ENCODE measurements at regions not wholly inside any gene's neighbourhood (a gene's known extent, or its start where the extent isn't known, plus 50 kb on each side); places are given as distances from the start of the nearest gene placed in this dataset.
A peak's percentile ranks its signal among the peaks of the same experiment; 100 is the strongest.

GRCh38 chr5:138664276-138664943, 88.8 kb upstream of the CTNNA1 start:
- DNase-seq: no peak

- DNase-seq: no peak
Observed at GRCh38 chr5:138663561-138663960, 88.4 kb upstream of the HSPA9 start.

- DNase-seq: no peak
Observed at GRCh38 chr5:138663009-138663408, 87.8 kb upstream of the HSPA9 start.

- no peak for DNase-seq
Observed at GRCh38 chr5:138662599-138662998, 87.4 kb upstream of the HSPA9 start.

GRCh38 chr5:138661991-138662434, 86.8 kb upstream of the HSPA9 start:
- DNase-seq: no peak

- DNase-seq: no peak
Observed at GRCh38 chr5:138661291-138661960, 86.2 kb upstream of the HSPA9 start.

GRCh38 chr5:138660051-138660572, 84.9 kb upstream of the HSPA9 start:
- DNase-seq: no peak

GRCh38 chr5:138659561-138659960, 84.4 kb upstream of the HSPA9 start:
- DNase-seq: no peak

GRCh38 chr5:138659121-138659520, 83.9 kb upstream of the HSPA9 start:
- no peak for DNase-seq

- no peak for DNase-seq
Observed at GRCh38 chr5:138658676-138659075, 83.5 kb upstream of the HSPA9 start.

GRCh38 chr5:138657360-138657759, 82.2 kb upstream of the HSPA9 start:
- DNase-seq: no peak

- DNase-seq: no peak
Observed at GRCh38 chr5:138656916-138657315, 81.7 kb upstream of the HSPA9 start.

GRCh38 chr5:138655530-138656190, 80.5 kb upstream of the HSPA9 start:
- no peak for DNase-seq

GRCh38 chr5:138654281-138654867, 79.2 kb upstream of the HSPA9 start:
- no peak for DNase-seq

GRCh38 chr5:138653502-138653901, 78.3 kb upstream of the HSPA9 start:
- DNase-seq: no peak

GRCh38 chr5:138651767-138652117, 76.5 kb upstream of the HSPA9 start:
- DNase-seq: no peak

GRCh38 chr5:138651058-138651766, 76.0 kb upstream of the HSPA9 start:
- no peak for DNase-seq

- no peak for DNase-seq
Observed at GRCh38 chr5:138650196-138650595, 75.0 kb upstream of the HSPA9 start.

- DNase-seq: no peak
Observed at GRCh38 chr5:138649775-138650174, 74.6 kb upstream of the HSPA9 start.

GRCh38 chr5:138649316-138649720, 74.1 kb upstream of the HSPA9 start:
- peak; percentile 31 for DNase-seq

- no peak for DNase-seq
Observed at GRCh38 chr5:138648841-138649240, 73.6 kb upstream of the HSPA9 start.

GRCh38 chr5:138647794-138648410, 72.7 kb upstream of the HSPA9 start:
- no peak for DNase-seq
